ENCODE measurements at regions not wholly inside any gene's neighbourhood (a gene's known extent, or its start where the extent isn't known, plus 50 kb on each side); places are given as distances from the start of the nearest gene placed in this dataset.

GRCh38 chr6:23503173-23503572, 622.8 kb upstream of the NRSN1 start:
- Histone ChIP-seq H3K27ac (replicated peaks in 1 of 4) (no peak overlapping the region), H3K9me3 (peaks cover 0 to 5% (median 0%) of the 10 kb centered on the region in 4 donors), H3K36me3 (no peaks in the 10 kb centered on the region), H3K4me1 (no peaks in the 10 kb centered on the region), H3K27me3 (no peaks in the 10 kb centered on the region), H3K4me3 (no peak overlapping the region)
- intact Hi-C loops (cut with DNase I) = no loop called here
- WGBS = 88% methylated on average over 1 of the region's 1 CpG
- TF ChIP-seq POLR2AphosphoS5 (IDR thresholded peaks at IDR 0.05) = no peak
- TF ChIP-seq POLR2A (IDR thresholded peaks at IDR 0.05; ENCODE audit: low read depth) = no peak
- TF ChIP-seq EP300 (IDR thresholded peaks at IDR 0.05) = no peak
- no peak for TF ChIP-seq CTCF (IDR thresholded peaks at IDR 0.05)
- no peak for DNase-seq (ENCODE audit: extremely low spot score)

GRCh38 chr6:23505026-23505425, 621.0 kb upstream of the NRSN1 start:
- DNase-seq (ENCODE audit: extremely low spot score) = no peak
- WGBS = 99% methylated on average over 3 of the region's 3 CpGs

GRCh38 chr6:23510778-23511510, 615.1 kb upstream of the NRSN1 start:
- H3K27me3 ChIP-seq = no peaks in the 10 kb centered on the region
- intact Hi-C loops (cut with DNase I) = no loop called here
- TF ChIP-seq EP300 (IDR thresholded peaks at IDR 0.05) = no peak
- no peak for TF ChIP-seq CTCF (IDR thresholded peaks at IDR 0.05)
- TF ChIP-seq POLR2A (IDR thresholded peaks at IDR 0.05; ENCODE audit: low read depth) = no peak
- TF ChIP-seq POLR2AphosphoS5 (IDR thresholded peaks at IDR 0.05) = no peak

More at GRCh38 chr6:23505026-23505425, 621.0 kb upstream of the NRSN1 start:
- TF ChIP-seq EP300 (IDR thresholded peaks at IDR 0.05) (no peak), CTCF (IDR thresholded peaks at IDR 0.05) (no peak), POLR2A (IDR thresholded peaks at IDR 0.05; ENCODE audit: low read depth) (no peak), POLR2AphosphoS5 (IDR thresholded peaks at IDR 0.05) (no peak)
- Histone ChIP-seq H3K27ac (replicated peaks in 1 of 4) (no peak overlapping the region), H3K4me1 (no peaks in the 10 kb centered on the region), H3K9me3 (peaks cover 0 to 5% (median 0%) of the 10 kb centered on the region in 4 donors), H3K4me3 (no peak overlapping the region), H3K27me3 (no peaks in the 10 kb centered on the region), H3K36me3 (no peaks in the 10 kb centered on the region)
- intact Hi-C loops (cut with DNase I) = no loop called here

GRCh38 chr6:23511817-23512216, 614.2 kb upstream of the NRSN1 start:
- H3K9me3 ChIP-seq = no peaks in the 10 kb centered on the region
- no peak overlapping the region for H3K27ac ChIP-seq (replicated peaks in 1 of 4)
- 96% methylated on average over 1 of the region's 1 CpG for WGBS
- H3K4me1 ChIP-seq = no peaks in the 10 kb centered on the region
- intact Hi-C loops (cut with DNase I) = no loop called here
- H3K4me3 ChIP-seq = no peak overlapping the region
- no peak for DNase-seq (ENCODE audit: extremely low spot score)
- no peaks in the 10 kb centered on the region for H3K27me3 ChIP-seq
- H3K36me3 ChIP-seq = no peaks in the 10 kb centered on the region
- TF ChIP-seq POLR2A (IDR thresholded peaks at IDR 0.05; ENCODE audit: low read depth) = no peak
- no peak for TF ChIP-seq POLR2AphosphoS5 (IDR thresholded peaks at IDR 0.05)
- no peak for TF ChIP-seq EP300 (IDR thresholded peaks at IDR 0.05)
- no peak for TF ChIP-seq CTCF (IDR thresholded peaks at IDR 0.05)

More at GRCh38 chr6:23510778-23511510, 615.1 kb upstream of the NRSN1 start:
- Histone ChIP-seq H3K4me3 (no peak overlapping the region), H3K27ac (replicated peaks in 1 of 4) (no peak overlapping the region), H3K4me1 (no peaks in the 10 kb centered on the region), H3K9me3 (no peaks in the 10 kb centered on the region), H3K36me3 (no peaks in the 10 kb centered on the region)
- DNase-seq (ENCODE audit: extremely low spot score) = no peak
- 77% methylated on average over 2 of the region's 2 CpGs for WGBS

- 77% methylated on average over 5 of the region's 6 CpGs for WGBS
- intact Hi-C loops (cut with DNase I) = no loop called here
- H3K4me1 ChIP-seq = no peaks in the 10 kb centered on the region
Observed at GRCh38 chr6:23518294-23518693, 607.7 kb upstream of the NRSN1 start.

More at GRCh38 chr6:23518294-23518693, 607.7 kb upstream of the NRSN1 start:
- no peak overlapping the region for H3K4me3 ChIP-seq
- TF ChIP-seq CTCF (IDR thresholded peaks at IDR 0.05) (no peak), POLR2AphosphoS5 (IDR thresholded peaks at IDR 0.05) (no peak), POLR2A (IDR thresholded peaks at IDR 0.05; ENCODE audit: low read depth) (no peak), EP300 (IDR thresholded peaks at IDR 0.05) (no peak)
- H3K27me3 ChIP-seq = no peaks in the 10 kb centered on the region
- no peak for DNase-seq (ENCODE audit: extremely low spot score)
- no peak overlapping the region for H3K27ac ChIP-seq (replicated peaks in 1 of 4)
- no peaks in the 10 kb centered on the region for H3K36me3 ChIP-seq
- no peaks in the 10 kb centered on the region for H3K9me3 ChIP-seq

Data from esophagus muscularis mucosa (tissue), 4 donors.